A549 (cell line): ENCODE measurements at regions not wholly inside any gene's neighbourhood (a gene's known extent, or its start where the extent isn't known, plus 50 kb on each side); places are given as distances from the start of the nearest gene placed in this dataset.

ENCODE experiments used
- ATAC-seq, 2 experiments: fragments of 200-7000 bp in 1 of 2; fragments of >200 bp in 1 of 2; cut with Nextera tagmentation in 1 of 2; cut with Tn5 transposase in 1 of 2; 3 replicates each; pipeline versions ENCODE4 v1.8.0 to v1.9.1; 2018 to 2020; ENCODE audit warnings: mild to moderate bottlenecking in 1 of 2, moderate library complexity in 1 of 2
- CTCF ChIA-PET: fragments of 300-600 bp; sonication (Branson Sonifier 250); formaldehyde crosslinking; extraction: SDS; loops from one replicate; lab custom pipeline; 2021; ENCODE audit warnings: antibody characterized with exemption, inconsistent platforms; lab: Yijun Ruan, JAX
- POLR2A ChIA-PET: fragments of 350-600 bp; formaldehyde crosslinking; extraction: SDS; loops from one replicate; lab custom pipeline; 2021; ENCODE audit warnings: antibody characterized with exemption, inconsistent platforms; lab: Yijun Ruan, JAX
- DNase-seq, 2 experiments: peaks; one replicate each; pipeline versions ENCODE4 v3.0.0 to v3.0.0-alpha.2; 2011 to 2016; ENCODE audit warnings: low read depth in 1 of 2, low spot score in 1 of 2
- FAIRE-seq: peaks from 2 replicates; lab custom pipeline; 2011; peaks lifted over from hg19 to GRCh38; lab: Jason Lieb, UNC
- H3K27ac ChIP-seq, 2 experiments: fragments of >200 bp; sonication (Bioruptor Twin); formaldehyde crosslinking; 3 replicates each; pipeline ENCODE4 v1.5.1; 2016 to 2017
- H3K4me1 ChIP-seq: fragments of >200 bp; sonication (Bioruptor Twin); formaldehyde crosslinking; 3 replicates; pipeline ENCODE4 v1.6.1; 2016
- H3K4me2 ChIP-seq: fragments of >200 bp; sonication (Bioruptor Twin); formaldehyde crosslinking; 3 replicates; pipeline ENCODE4 v1.6.1; 2016
- H3K4me3 ChIP-seq: fragments of >200 bp; sonication (Bioruptor Twin); formaldehyde crosslinking; 3 replicates; pipeline ENCODE4 v1.5.1; 2016
- H3K9me3 ChIP-seq: fragments of >200 bp; sonication (Bioruptor Twin); formaldehyde crosslinking; 3 replicates; pipeline ENCODE4 v1.6.1; 2016
- BHLHE40 ChIP-seq: IDR thresholded peaks from 2 replicates; pipeline ENCODE4 v1.6.1; 2012; ENCODE audit warnings: low read depth, low read length, inconsistent platforms
- CBX2 ChIP-seq: fragments of 200-600 bp; sonication (generic); IDR thresholded peaks from 2 replicates; pipeline ENCODE4 v1.6.1; 2016; ENCODE audit warnings: low read depth, mild to moderate bottlenecking, borderline replicate concordance
- CBX8 ChIP-seq: fragments of 200-600 bp; sonication (generic); IDR thresholded peaks from 2 replicates; pipeline ENCODE4 v1.6.1; 2016
- CHD2 ChIP-seq: fragments of 150-350 bp; IDR thresholded peaks from 2 replicates; pipeline ENCODE4 v1.6.1; 2014; ENCODE audit warnings: low read length; ENCODE audit not compliant: partially characterized antibody
- CHD4 ChIP-seq: fragments of 200-600 bp; sonication (generic); IDR thresholded peaks from 2 replicates; pipeline ENCODE4 v1.6.1; 2016; ENCODE audit warnings: antibody characterized with exemption, mild to moderate bottlenecking, borderline replicate concordance
- CTCF ChIP-seq: fragments of >200 bp; sonication (Bioruptor Twin); formaldehyde crosslinking; IDR thresholded peaks from 3 replicates; pipeline ENCODE4 v1.5.1; 2016
- E2F6 ChIP-seq: IDR thresholded peaks from 2 replicates; pipeline ENCODE4 v1.6.1; 2012; ENCODE audit warnings: low read depth, borderline replicate concordance
- EHF ChIP-seq: fragments of 250-450 bp; sonication (Bioruptor Pico); IDR thresholded peaks from 2 replicates; pipeline ENCODE4 v1.5.0; 2020; ENCODE audit warnings: mild to moderate bottlenecking
- EHMT2 ChIP-seq: fragments of 200-600 bp; sonication (generic); IDR thresholded peaks from 2 replicates; pipeline ENCODE4 v1.6.1; 2016; ENCODE audit warnings: antibody characterized with exemption, low read depth, mild to moderate bottlenecking, moderate library complexity
- EP300 ChIP-seq, 2 experiments: fragments of >200 bp; sonication (Bioruptor Twin); formaldehyde crosslinking; IDR thresholded peaks; 2 replicates in 1 of 2; 3 replicates in 1 of 2; pipeline ENCODE4 v1.6.1; 2016 to 2017
- FOSL2 ChIP-seq, 2 experiments: fragments of 450-650 bp in 1 of 2; fragments of >200 bp in 1 of 2; sonication (Bioruptor Twin) in 1 of 2; formaldehyde crosslinking; IDR thresholded peaks; 2 replicates each; pipeline versions ENCODE4 v1.5.0 to v1.6.1; 2016 to 2020; ENCODE audit warnings: mild to moderate bottlenecking in 1 of 2, moderate library complexity in 1 of 2
- HDAC2 ChIP-seq: fragments of 200-600 bp; sonication (generic); IDR thresholded peaks from 2 replicates; pipeline ENCODE4 v1.6.1; 2016
- HMGXB4 ChIP-seq: fragments of 250-450 bp; sonication (Bioruptor Pico); IDR thresholded peaks from 2 replicates; pipeline ENCODE4 v1.5.0; 2021; ENCODE audit warnings: mild to moderate bottlenecking, moderate library complexity, borderline replicate concordance
- HOXB13 ChIP-seq: fragments of 250-450 bp; sonication (Bioruptor Pico); IDR thresholded peaks from 2 replicates; pipeline ENCODE4 v1.5.0; 2020; ENCODE audit warnings: low read depth, mild to moderate bottlenecking, moderate library complexity
- HOXB5 ChIP-seq: fragments of 250-450 bp; sonication (Bioruptor Pico); IDR thresholded peaks from 2 replicates; pipeline ENCODE4 v1.5.0; 2020; ENCODE audit warnings: mild to moderate bottlenecking, moderate library complexity
- JUN ChIP-seq, 2 experiments: fragments of >200 bp; sonication (Bioruptor Twin); formaldehyde crosslinking; IDR thresholded peaks; 2 replicates in 1 of 2; 3 replicates in 1 of 2; pipeline ENCODE4 v1.6.1; 2016 to 2017
- KDM5A ChIP-seq: fragments of 200-600 bp; sonication (generic); IDR thresholded peaks from 2 replicates; pipeline ENCODE4 v1.6.1; 2016; ENCODE audit warnings: antibody characterized with exemption, mild to moderate bottlenecking
- MAFK ChIP-seq: fragments of 450-650 bp; IDR thresholded peaks from 2 replicates; pipeline ENCODE4 v1.6.1; 2014; ENCODE audit not compliant: partially characterized antibody
- MAZ ChIP-seq: fragments of 150-350 bp; IDR thresholded peaks from 2 replicates; pipeline ENCODE4 v1.6.1; 2014; ENCODE audit warnings: antibody characterized with exemption, low read depth, low read length, borderline replicate concordance
- MYC ChIP-seq: IDR thresholded peaks from 2 replicates; pipeline ENCODE4 v1.6.1; 2012; ENCODE audit warnings: mild to moderate bottlenecking, inconsistent platforms, low read length, improper control_type of control experiment, borderline replicate concordance
- NPAS2 ChIP-seq: fragments of 250-450 bp; sonication (Bioruptor Pico); IDR thresholded peaks from 2 replicates; pipeline ENCODE4 v1.8.0; 2022; ENCODE audit warnings: mild to moderate bottlenecking, moderate library complexity, borderline replicate concordance
- NR3C1 ChIP-seq: fragments of >200 bp; sonication (Bioruptor Twin); formaldehyde crosslinking; IDR thresholded peaks from 3 replicates; pipeline ENCODE4 v1.6.1; 2017
- PBX3 ChIP-seq: IDR thresholded peaks from 2 replicates; pipeline ENCODE4 v1.6.1; 2012
- POLR2A ChIP-seq: IDR thresholded peaks from 2 replicates; pipeline ENCODE4 v1.6.1; 2012; ENCODE audit warnings: mild to moderate bottlenecking, low read length
- RCOR1 ChIP-seq: fragments of 150-350 bp; IDR thresholded peaks from 2 replicates; pipeline ENCODE4 v1.6.1; 2014; ENCODE audit warnings: antibody characterized with exemption, low read length, low read depth
- RFX5 ChIP-seq: fragments of 450-650 bp; IDR thresholded peaks from 2 replicates; pipeline ENCODE4 v1.7.1; 2014; ENCODE audit warnings: antibody characterized with exemption, mild to moderate bottlenecking, moderate library complexity
- SMC3 ChIP-seq: fragments of >200 bp; sonication (Bioruptor Twin); formaldehyde crosslinking; IDR thresholded peaks from 3 replicates; pipeline ENCODE4 v1.6.1; 2018; ENCODE audit warnings: inconsistent platforms
- TP53 ChIP-seq: fragments of 250-450 bp; sonication (Bioruptor Pico); IDR thresholded peaks from 2 replicates; pipeline ENCODE4 v1.5.0; 2021; ENCODE audit warnings: mild to moderate bottlenecking, moderate library complexity
- ZSCAN20 ChIP-seq: fragments of 250-450 bp; sonication (Bioruptor Pico); IDR thresholded peaks from 2 replicates; pipeline ENCODE4 v1.8.0; 2022; ENCODE audit warnings: mild to moderate bottlenecking, moderate library complexity
- WGBS: methylation state at CpG from one replicate; pipeline ENCODE4 v1.1.6; 2017; ENCODE audit errors: missing lambda C conversion rate; 5-methylcytosine and 5-hydroxymethylcytosine counted together

- Histone ChIP-seq H3K4me1 (no peaks in the 10 kb centered on the region), H3K9me3 (no peaks in the 10 kb centered on the region), H3K27ac (no peak overlapping the region), H3K4me2 (no peak overlapping the region), H3K4me3 (no peak overlapping the region)
- ChIA-PET CTCF (no interaction called here), POLR2A (no interaction called here)
- ATAC-seq, result no peak
- WGBS, result 27% methylated on average over 9 of the region's 9 CpGs
- no peak for DNase-seq
- no peak for FAIRE-seq
- TF ChIP-seq EHF (CRISPR knock-in tag) (no peak), NR3C1 (no peak), EHMT2 (no peak), MYC (no peak), CTCF (no peak), HOXB13 (CRISPR knock-in tag) (no peak), SMC3 (no peak), FOSL2 (IDR thresholded peaks at IDR 0.05) (no peak), FOSL2 (CRISPR knock-in tag; IDR thresholded peaks at IDR 0.05) (no peak), JUN (IDR thresholded peaks at IDR 0.05) (no peak), PBX3 (no peak), CHD2 (no peak), CBX8 (no peak), RCOR1 (no peak), E2F6 (no peak), HMGXB4 (CRISPR knock-in tag) (no peak)
These were observed 211.7 kb downstream of the LMBRD1 start for GRCh38 chr6:69584913-69585729.

- WGBS, result 6% methylated on average over 2 of the region's 2 CpGs
- Histone ChIP-seq H3K9me3 (no peaks in the 10 kb centered on the region), H3K4me3 (no peak overlapping the region), H3K27ac (no peak overlapping the region), H3K4me1 (no peaks in the 10 kb centered on the region), H3K4me2 (no peak overlapping the region)
- POLR2A ChIA-PET, result no interaction called here
- FAIRE-seq (no peak), DNase-seq (no peak), ATAC-seq (no peak)
- TF ChIP-seq HDAC2 (no peak), ZSCAN20 (CRISPR knock-in tag) (no peak), BHLHE40 (no peak), MAZ (no peak), MAFK (no peak), POLR2A (no peak), CTCF (no peak), RFX5 (no peak), KDM5A (no peak), JUN (IDR thresholded peaks at IDR 0.05) (no peak), HOXB5 (no peak), CHD4 (no peak), EP300 (IDR thresholded peaks at IDR 0.05) (no peak), NPAS2 (CRISPR knock-in tag) (no peak), MYC (no peak), CBX2 (no peak), TP53 (CRISPR knock-in tag) (no peak), HMGXB4 (CRISPR knock-in tag) (no peak)
- CTCF ChIA-PET, result no interaction called here
These were observed 212.3 kb downstream of the LMBRD1 start for GRCh38 chr6:69584536-69584912.
